Lower leg skin (tissue), 3 donors: ENCODE measurements at regions not wholly inside any gene's neighbourhood (a gene's known extent, or its start where the extent isn't known, plus 50 kb on each side); places are given as distances from the start of the nearest gene placed in this dataset.

Experiments
- CTCF ChIP-seq, 3 donors: fragments of 450-650 bp; IDR thresholded peaks; one replicate each; pipeline ENCODE4 v1.5.1; 2016; ENCODE audit warnings: antibody characterized with exemption in 3 of 3, mild to moderate bottlenecking in 3 of 3, moderate library complexity in 2 of 3
- POLR2A ChIP-seq, 2 donors: fragments of 450-650 bp; IDR thresholded peaks; one replicate each; pipeline ENCODE4 v1.6.1; 2016 to 2017; ENCODE audit warnings: antibody characterized with exemption in 2 of 2, mild to moderate bottlenecking in 1 of 2, moderate library complexity in 1 of 2

- TF ChIP-seq CTCF (IDR thresholded peaks at IDR 0.05) (no peak), POLR2A (IDR thresholded peaks at IDR 0.05) (no peak)
These were observed 111.3 kb downstream of the TUBA3C start for GRCh38 chr13:19070398-19070735.
